DMS114 treated with DMSO at 0.1 percent for 48 hours (cell line): ENCODE measurements at regions not wholly inside any gene's neighbourhood (a gene's known extent, or its start where the extent isn't known, plus 50 kb on each side); places are given as distances from the start of the nearest gene placed in this dataset.

Source experiments
- DNase-seq: peaks from one replicate; lab custom pipeline; 2025; ENCODE audit not compliant: unreplicated experiment; lab: John Stamatoyannopoulos, UW

- no peak for DNase-seq
Observed at GRCh38 chr5:174159327-174160114, 114.0 kb downstream of the NSG2 start.

GRCh38 chr5:174165406-174165805 lies 119.9 kb downstream of the NSG2 start:
- no peak for DNase-seq

- no peak for DNase-seq
Observed at GRCh38 chr5:174166231-174167079, 120.9 kb downstream of the NSG2 start.

GRCh38 chr5:174167080-174167910 lies 121.8 kb downstream of the NSG2 start:
- DNase-seq: no peak

GRCh38 chr5:174172152-174172551 lies 126.6 kb downstream of the NSG2 start:
- DNase-seq: no peak

GRCh38 chr5:174172566-174172965 lies 127.1 kb downstream of the NSG2 start:
- no peak for DNase-seq

GRCh38 chr5:174173766-174174165 lies 128.3 kb downstream of the NSG2 start:
- DNase-seq: no peak

- DNase-seq: no peak
Observed at GRCh38 chr5:174175716-174176268, 130.3 kb downstream of the NSG2 start.

- DNase-seq: no peak
Observed at GRCh38 chr5:174176511-174176910, 131.0 kb downstream of the NSG2 start.

- DNase-seq: no peak
Observed at GRCh38 chr5:174177531-174177930, 132.0 kb downstream of the NSG2 start.

GRCh38 chr5:174177976-174178605 lies 132.6 kb downstream of the NSG2 start:
- DNase-seq: no peak

GRCh38 chr5:174180639-174181038 lies 135.1 kb downstream of the NSG2 start:
- DNase-seq: no peak

GRCh38 chr5:174182111-174182510 lies 136.6 kb downstream of the NSG2 start:
- no peak for DNase-seq

- DNase-seq: no peak
Observed at GRCh38 chr5:174183701-174184100, 138.2 kb downstream of the NSG2 start.

- no peak for DNase-seq
Observed at GRCh38 chr5:174185506-174185905, 140.0 kb downstream of the NSG2 start.

GRCh38 chr5:174186096-174186695 lies 140.7 kb downstream of the NSG2 start:
- DNase-seq: no peak

GRCh38 chr5:174187001-174187400 lies 141.5 kb downstream of the NSG2 start:
- no peak for DNase-seq

- no peak for DNase-seq
Observed at GRCh38 chr5:174187481-174187880, 142.0 kb downstream of the NSG2 start.

- no peak for DNase-seq
Observed at GRCh38 chr5:174188295-174188694, 142.8 kb downstream of the NSG2 start.
